RPMI7951 (cell line): ENCODE measurements at regions not wholly inside any gene's neighbourhood (a gene's known extent, or its start where the extent isn't known, plus 50 kb on each side); places are given as distances from the start of the nearest gene placed in this dataset.
A peak's percentile ranks its signal among the peaks of the same experiment; 100 is the strongest.
"Not testable (repeated sequence)": the region's sequence is repeated elsewhere in the genome, so short reads cannot be mapped to it uniquely, and the experiment has no call there.

Experiments
- DNase-seq: peaks from one replicate; pipeline ENCODE4 v3.0.0-alpha.2; 2012; ENCODE audit warnings: low read depth

- peak; percentile 9 for DNase-seq
Measured at GRCh38 chr1:228940926-228941325, 205.6 kb downstream of the RHOU start.

GRCh38 chr1:228941666-228942065 lies 206.4 kb downstream of the RHOU start:
- DNase-seq, result no peak

GRCh38 chr1:228943436-228943835 lies 208.2 kb downstream of the RHOU start:
- no peak for DNase-seq

GRCh38 chr1:228944296-228944695 lies 209.0 kb downstream of the RHOU start:
- DNase-seq, result no peak

GRCh38 chr1:228944935-228945371 lies 209.7 kb downstream of the RHOU start:
- peak; percentile 45 for DNase-seq

GRCh38 chr1:228945885-228946284 lies 210.6 kb downstream of the RHOU start:
- DNase-seq, result no peak

- DNase-seq, result not testable (repeated sequence)
Measured at GRCh38 chr1:228949617-228950016, 214.3 kb downstream of the RHOU start.

GRCh38 chr1:228953207-228953606 lies 217.9 kb downstream of the RHOU start:
- DNase-seq, result no peak

GRCh38 chr1:228953808-228954207 lies 218.5 kb downstream of the RHOU start:
- not testable (repeated sequence) for DNase-seq

GRCh38 chr1:228955691-228956090 lies 220.4 kb downstream of the RHOU start:
- no peak for DNase-seq

- DNase-seq, result no peak
Measured at GRCh38 chr1:228956864-228957263, 221.6 kb downstream of the RHOU start.

- DNase-seq, result no peak
Measured at GRCh38 chr1:228957535-228957934, 222.3 kb downstream of the RHOU start.

GRCh38 chr1:228958121-228958520 lies 222.8 kb downstream of the RHOU start:
- DNase-seq, result no peak

GRCh38 chr1:228958741-228959140 lies 223.5 kb downstream of the RHOU start:
- DNase-seq, result no peak

GRCh38 chr1:228960705-228961104 lies 225.4 kb downstream of the RHOU start:
- DNase-seq, result no peak

- DNase-seq, result no peak
Measured at GRCh38 chr1:228961511-228961910, 226.2 kb downstream of the RHOU start.

- no peak for DNase-seq
Measured at GRCh38 chr1:228963795-228964177, 228.5 kb downstream of the RHOU start.

- peak; percentile 2 for DNase-seq
Measured at GRCh38 chr1:228964178-228965089, 229.2 kb downstream of the RHOU start.

- no peak for DNase-seq
Measured at GRCh38 chr1:228968891-228969606, 233.8 kb downstream of the RHOU start.

- DNase-seq, result no peak
Measured at GRCh38 chr1:228969953-228970800, 234.9 kb downstream of the RHOU start.

GRCh38 chr1:228972576-228972975 lies 237.3 kb downstream of the RHOU start:
- DNase-seq, result no peak

- no peak for DNase-seq
Measured at GRCh38 chr1:228974273-228974672, 239.0 kb downstream of the RHOU start.
